ENCODE measurements at regions not wholly inside any gene's neighbourhood (a gene's known extent, or its start where the extent isn't known, plus 50 kb on each side); places are given as distances from the start of the nearest gene placed in this dataset.

GRCh38 chr13:99042521-99043250 lies 64.8 kb upstream of the DOCK9 start:
- Mint-ChIP-seq H3K36me3 (no peaks in the 10 kb centered on the region), H3K4me3 (no peak overlapping the region), H3K27me3 (peaks cover 32 to 52% of the 10 kb centered on the region in 2 donors), H3K9me3 (no peaks in the 10 kb centered on the region), H3K4me1 (peaks cover 21 to 31% of the 10 kb centered on the region in 2 donors), H3K27ac (no peak overlapping the region)
- DNase-seq (no peak), ATAC-seq (replicated peaks) (peak in 1 of 2 donors; percentile 23)

GRCh38 chr13:99043831-99044231 lies 66.0 kb upstream of the DOCK9 start:
- H3K4me3 Mint-ChIP-seq, result no peak overlapping the region
- no peak for DNase-seq
- H3K9me3 Mint-ChIP-seq, result no peaks in the 10 kb centered on the region
- peaks cover 42 to 63% of the 10 kb centered on the region in 2 donors for H3K27me3 Mint-ChIP-seq
- ATAC-seq (replicated peaks), result no peak
- peaks cover 22 to 31% of the 10 kb centered on the region in 2 donors for H3K4me1 Mint-ChIP-seq
- H3K27ac Mint-ChIP-seq, result no peak overlapping the region
- peaks cover 3 to 6% of the 10 kb centered on the region in 2 donors for H3K36me3 Mint-ChIP-seq

- DNase-seq, result no peak
- peaks cover 25 to 31% of the 10 kb centered on the region in 2 donors for H3K4me1 Mint-ChIP-seq
- H3K9me3 Mint-ChIP-seq, result no peaks in the 10 kb centered on the region
- H3K27ac Mint-ChIP-seq, result no peak overlapping the region
- H3K36me3 Mint-ChIP-seq, result peaks cover 3 to 9% of the 10 kb centered on the region in 2 donors
- ATAC-seq (replicated peaks), result no peak
- H3K4me3 Mint-ChIP-seq, result no peak overlapping the region
- peaks cover 47 to 69% of the 10 kb centered on the region in 2 donors for H3K27me3 Mint-ChIP-seq
These were observed 66.9 kb upstream of the DOCK9 start for GRCh38 chr13:99044764-99045163.

- H3K27me3 Mint-ChIP-seq, result peaks cover 47 to 69% of the 10 kb centered on the region in 2 donors
These were observed 67.5 kb upstream of the DOCK9 start for GRCh38 chr13:99045396-99045795.

GRCh38 chr13:99046851-99047250 lies 69.0 kb upstream of the DOCK9 start:
- DNase-seq (no peak), ATAC-seq (replicated peaks) (no peak)
- Mint-ChIP-seq H3K27me3 (peaks cover 60 to 76% of the 10 kb centered on the region in 2 donors), H3K4me1 (peaks cover 38 to 46% of the 10 kb centered on the region in 2 donors), H3K36me3 (peaks cover 3 to 14% of the 10 kb centered on the region in 2 donors), H3K27ac (no peak overlapping the region), H3K9me3 (no peaks in the 10 kb centered on the region), H3K4me3 (no peak overlapping the region)

More at GRCh38 chr13:99045396-99045795, 67.5 kb upstream of the DOCK9 start:
- ATAC-seq (replicated peaks) (no peak), DNase-seq (no peak)
- Mint-ChIP-seq H3K36me3 (peaks cover 3 to 9% of the 10 kb centered on the region in 2 donors), H3K4me3 (no peak overlapping the region), H3K9me3 (no peaks in the 10 kb centered on the region), H3K4me1 (peaks cover 29 to 37% of the 10 kb centered on the region in 2 donors), H3K27ac (no peak overlapping the region)

- Mint-ChIP-seq H3K4me3 (no peak overlapping the region), H3K27ac (no peak overlapping the region), H3K27me3 (peaks cover 60 to 71% of the 10 kb centered on the region in 2 donors), H3K4me1 (peaks cover 43 to 48% of the 10 kb centered on the region in 2 donors), H3K9me3 (no peaks in the 10 kb centered on the region), H3K36me3 (peaks cover 9 to 23% of the 10 kb centered on the region in 2 donors)
- ATAC-seq (replicated peaks), result no peak
- DNase-seq, result no peak
These were observed 73.2 kb upstream of the DOCK9 start for GRCh38 chr13:99050983-99051488.

GRCh38 chr13:99051768-99052455 lies 74.0 kb upstream of the DOCK9 start:
- no peak for DNase-seq
- ATAC-seq (replicated peaks), result no peak
- Mint-ChIP-seq H3K4me1 (peaks cover 35 to 39% of the 10 kb centered on the region in 2 donors), H3K27me3 (peaks cover 54 to 67% of the 10 kb centered on the region in 2 donors), H3K4me3 (no peak overlapping the region), H3K36me3 (peaks cover 9 to 23% of the 10 kb centered on the region in 2 donors), H3K27ac (no peak overlapping the region), H3K9me3 (no peaks in the 10 kb centered on the region)

GRCh38 chr13:99053636-99054233 lies 75.9 kb upstream of the DOCK9 start:
- H3K4me3 Mint-ChIP-seq, result no peak overlapping the region
- DNase-seq (no peak), ATAC-seq (replicated peaks) (no peak)
- peaks cover 44 to 60% of the 10 kb centered on the region in 2 donors for H3K27me3 Mint-ChIP-seq
- no peaks in the 10 kb centered on the region for H3K9me3 Mint-ChIP-seq
- peaks cover 6 to 17% of the 10 kb centered on the region in 2 donors for H3K36me3 Mint-ChIP-seq
- H3K27ac Mint-ChIP-seq, result no peak overlapping the region
- peaks cover 34 to 39% of the 10 kb centered on the region in 2 donors for H3K4me1 Mint-ChIP-seq

GRCh38 chr13:99055281-99055680 lies 77.4 kb upstream of the DOCK9 start:
- Mint-ChIP-seq H3K4me3 (no peak overlapping the region), H3K36me3 (peaks cover 6 to 14% of the 10 kb centered on the region in 2 donors), H3K27me3 (peaks cover 43 to 62% of the 10 kb centered on the region in 2 donors), H3K27ac (no peak overlapping the region), H3K9me3 (no peaks in the 10 kb centered on the region), H3K4me1 (peaks cover 29 to 43% of the 10 kb centered on the region in 2 donors)
- ATAC-seq (replicated peaks) (no peak), DNase-seq (no peak)

GRCh38 chr13:99055735-99056134 lies 77.9 kb upstream of the DOCK9 start:
- DNase-seq (no peak), ATAC-seq (replicated peaks) (no peak)
- H3K27ac Mint-ChIP-seq, result no peak overlapping the region
- H3K36me3 Mint-ChIP-seq, result peaks cover 6 to 14% of the 10 kb centered on the region in 2 donors
- H3K27me3 Mint-ChIP-seq, result peaks cover 41 to 59% of the 10 kb centered on the region in 2 donors
- peaks cover 27 to 38% of the 10 kb centered on the region in 2 donors for H3K4me1 Mint-ChIP-seq
- H3K4me3 Mint-ChIP-seq, result no peak overlapping the region
- H3K9me3 Mint-ChIP-seq, result no peaks in the 10 kb centered on the region

- DNase-seq (no peak), ATAC-seq (replicated peaks) (no peak)
- H3K36me3 Mint-ChIP-seq, result peaks cover 6 to 13% of the 10 kb centered on the region in 2 donors
- H3K4me1 Mint-ChIP-seq, result peaks cover 20 to 31% of the 10 kb centered on the region in 2 donors
- H3K27me3 Mint-ChIP-seq, result peaks cover 33 to 56% of the 10 kb centered on the region in 2 donors
- H3K9me3 Mint-ChIP-seq, result no peaks in the 10 kb centered on the region
- no peak overlapping the region for H3K4me3 Mint-ChIP-seq
- H3K27ac Mint-ChIP-seq, result no peak overlapping the region
These were observed 78.6 kb upstream of the DOCK9 start for GRCh38 chr13:99056381-99057014.

GRCh38 chr13:99057310-99057975 lies 79.6 kb upstream of the DOCK9 start:
- ATAC-seq (replicated peaks), result no peak
- Mint-ChIP-seq H3K36me3 (peaks cover 3 to 6% of the 10 kb centered on the region in 2 donors), H3K4me1 (peaks cover 15 to 24% of the 10 kb centered on the region in 2 donors), H3K4me3 (no peak overlapping the region), H3K9me3 (no peaks in the 10 kb centered on the region), H3K27me3 (peaks cover 24 to 58% of the 10 kb centered on the region in 2 donors), H3K27ac (no peak overlapping the region)
- no peak for DNase-seq

Data from stimulated activated naive B cell treated with anti-CD40 and anti-IgM and Interleukin-4, amounts not matched to agents 10 μg/mL and 1 μg/mL and 100 μg/mL, for 72 hours (primary cell).